ENCODE measurements at regions not wholly inside any gene's neighbourhood (a gene's known extent, or its start where the extent isn't known, plus 50 kb on each side); places are given as distances from the start of the nearest gene placed in this dataset.

- no peak for DNase-seq (ENCODE audit: low read depth in 2 of 2)
Observed at GRCh38 chr12:92359581-92360209, 214.0 kb upstream of the BTG1 start.

GRCh38 chr12:92357584-92358261, 212.1 kb upstream of the BTG1 start:
- no peak for DNase-seq (ENCODE audit: low read depth in 2 of 2)

- DNase-seq (ENCODE audit: low read depth in 2 of 2), result no peak
Observed at GRCh38 chr12:92356425-92356824, 210.8 kb upstream of the BTG1 start.

- DNase-seq (ENCODE audit: low read depth in 2 of 2), result no peak
Observed at GRCh38 chr12:92349635-92350034, 204.0 kb upstream of the BTG1 start.

- DNase-seq (ENCODE audit: low read depth in 2 of 2), result no peak
Observed at GRCh38 chr12:92342574-92342973, 196.9 kb upstream of the BTG1 start.

- DNase-seq (ENCODE audit: low read depth in 2 of 2), result no peak
Observed at GRCh38 chr12:92341065-92341668, 195.5 kb upstream of the BTG1 start.

GRCh38 chr12:92340441-92341064, 194.9 kb upstream of the BTG1 start:
- no peak for DNase-seq (ENCODE audit: low read depth in 2 of 2)

GRCh38 chr12:92340003-92340402, 194.4 kb upstream of the BTG1 start:
- DNase-seq (ENCODE audit: low read depth in 2 of 2), result no peak

- no peak for DNase-seq (ENCODE audit: low read depth in 2 of 2)
Observed at GRCh38 chr12:92339198-92339821, 193.7 kb upstream of the BTG1 start.

- no peak for DNase-seq (ENCODE audit: low read depth in 2 of 2)
Observed at GRCh38 chr12:92338671-92339070, 193.0 kb upstream of the BTG1 start.

- DNase-seq (ENCODE audit: low read depth in 2 of 2), result no peak
Observed at GRCh38 chr12:92338102-92338501, 192.5 kb upstream of the BTG1 start.

- no peak for DNase-seq (ENCODE audit: low read depth in 2 of 2)
Observed at GRCh38 chr12:92337128-92337527, 191.5 kb upstream of the BTG1 start.

- DNase-seq (ENCODE audit: low read depth in 2 of 2), result no peak
Observed at GRCh38 chr12:92336641-92337040, 191.0 kb upstream of the BTG1 start.

- no peak for DNase-seq (ENCODE audit: low read depth in 2 of 2)
Observed at GRCh38 chr12:92335831-92336230, 190.2 kb upstream of the BTG1 start.

- DNase-seq (ENCODE audit: low read depth in 2 of 2), result no peak
Observed at GRCh38 chr12:92334552-92334951, 188.9 kb upstream of the BTG1 start.

- DNase-seq (ENCODE audit: low read depth in 2 of 2), result no peak
Observed at GRCh38 chr12:92332552-92332951, 186.9 kb upstream of the BTG1 start.

- DNase-seq (ENCODE audit: low read depth in 2 of 2), result no peak
Observed at GRCh38 chr12:92331383-92331782, 185.7 kb upstream of the BTG1 start.

GRCh38 chr12:92330654-92331053, 185.0 kb upstream of the BTG1 start:
- DNase-seq (ENCODE audit: low read depth in 2 of 2), result no peak

GRCh38 chr12:92326877-92327276, 181.2 kb upstream of the BTG1 start:
- DNase-seq (ENCODE audit: low read depth in 2 of 2), result no peak

GRCh38 chr12:92324849-92325500, 179.3 kb upstream of the BTG1 start:
- no peak for DNase-seq (ENCODE audit: low read depth in 2 of 2)

- DNase-seq (ENCODE audit: low read depth in 2 of 2), result no peak
Observed at GRCh38 chr12:92312463-92312964, 166.9 kb upstream of the BTG1 start.

Data from stimulated activated CD4-positive, alpha-beta T cell treated with anti-CD3 and anti-CD28 coated beads, Interleukin-1b, Interleukin-23, amount 100 ng/mL, for 1 hour (primary cell).